DMS53 treated with DMSO at 0.1 percent for 48 hours (cell line): ENCODE measurements at regions not wholly inside any gene's neighbourhood (a gene's known extent, or its start where the extent isn't known, plus 50 kb on each side); places are given as distances from the start of the nearest gene placed in this dataset.
"Not testable (repeated sequence)": the region's sequence is repeated elsewhere in the genome, so short reads cannot be mapped to it uniquely, and the experiment has no call there.

Experiments used
- DNase-seq: peaks from one replicate; lab custom pipeline; 2025; ENCODE audit not compliant: unreplicated experiment; lab: John Stamatoyannopoulos, UW

- no peak for DNase-seq
These were observed 426.7 kb downstream of the KLHL13 start for GRCh38 chrX:117689956-117690355.

GRCh38 chrX:117680286-117680685 is 436.3 kb downstream of the KLHL13 start:
- DNase-seq, result no peak

DNA sequence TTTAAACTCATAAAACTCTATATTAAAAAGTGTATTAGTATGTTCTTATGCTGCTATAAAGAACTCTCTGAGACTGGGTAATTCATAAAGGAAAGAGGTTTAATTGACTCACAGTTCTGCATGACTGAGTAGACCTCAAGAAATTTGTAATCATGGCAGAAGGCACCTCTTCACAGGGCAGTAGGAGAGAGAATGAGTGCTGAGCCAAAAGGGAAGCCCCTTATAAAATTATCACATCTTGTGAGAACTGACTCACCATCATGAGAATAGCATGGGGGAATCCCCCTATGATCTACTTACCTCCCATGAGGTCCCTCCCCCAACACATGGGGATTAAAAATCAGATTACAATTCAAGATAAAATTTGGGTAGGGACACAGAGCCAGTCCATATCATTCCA is 463.2 kb downstream of the KLHL13 start:
- no peak for DNase-seq

DNA sequence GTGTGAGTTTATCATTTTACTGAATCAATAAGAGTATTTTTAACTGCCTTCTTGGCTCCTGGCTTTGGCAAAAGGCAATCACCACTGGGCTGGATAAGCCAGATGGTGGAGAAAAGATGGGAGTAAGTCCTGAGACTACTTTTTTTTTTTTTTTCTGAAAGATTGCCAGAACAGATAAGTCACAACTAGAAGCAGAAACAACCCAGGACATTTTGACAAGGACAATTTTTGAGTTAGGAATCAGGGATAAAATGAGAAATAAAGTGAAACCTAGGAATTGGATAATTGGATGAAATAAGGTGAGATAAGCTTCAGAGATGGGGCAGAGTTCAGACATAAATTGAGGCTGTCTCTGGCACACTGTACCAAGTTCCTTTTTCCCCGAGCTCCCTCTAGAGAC is 471.0 kb downstream of the KLHL13 start:
- no peak for DNase-seq

- DNase-seq, result no peak
These were observed 474.5 kb downstream of the KLHL13 start for GRCh38 chrX:117641913-117642656.

DNA sequence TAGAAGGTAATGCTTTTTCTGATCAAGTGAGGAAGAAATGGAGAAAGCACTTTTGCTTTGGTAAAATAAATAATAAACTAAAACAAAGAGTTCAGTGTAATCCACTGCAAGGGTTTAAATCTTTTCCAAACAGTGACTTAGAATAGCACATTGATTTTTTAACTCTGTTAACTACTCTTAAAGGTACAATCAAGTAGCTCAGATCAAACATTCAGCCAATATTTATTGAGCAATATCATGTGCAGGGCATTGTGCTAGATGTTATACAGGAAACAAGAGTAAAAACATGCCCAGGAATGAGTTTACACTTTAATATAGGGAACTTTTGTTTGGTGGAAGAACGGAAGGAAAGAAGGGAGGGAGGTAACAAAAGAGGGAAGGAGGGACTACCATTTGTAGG is 479.8 kb downstream of the KLHL13 start:
- DNase-seq, result no peak

GRCh38 chrX:117633277-117633676 is 483.3 kb downstream of the KLHL13 start:
- DNase-seq, result no peak

DNA sequence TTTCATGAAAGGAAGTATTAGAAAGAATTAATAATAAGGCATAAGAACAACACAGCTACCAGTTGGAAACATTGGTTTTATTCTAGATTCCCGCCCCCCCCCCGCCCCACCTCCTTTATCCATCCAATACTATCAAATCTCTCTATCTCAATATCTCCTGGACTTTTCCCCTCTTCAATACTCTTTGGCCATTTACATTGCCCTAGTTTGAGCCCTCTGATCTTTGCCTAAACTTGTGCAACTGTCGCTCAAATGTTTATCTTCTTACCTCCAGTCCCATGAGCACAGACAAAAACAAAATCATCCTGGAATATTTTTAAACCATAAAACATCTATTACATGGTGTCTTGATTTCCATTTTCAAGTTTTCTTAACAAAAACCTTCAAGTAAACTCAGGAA is 488.2 kb downstream of the KLHL13 start:
- no peak for DNase-seq

DNA sequence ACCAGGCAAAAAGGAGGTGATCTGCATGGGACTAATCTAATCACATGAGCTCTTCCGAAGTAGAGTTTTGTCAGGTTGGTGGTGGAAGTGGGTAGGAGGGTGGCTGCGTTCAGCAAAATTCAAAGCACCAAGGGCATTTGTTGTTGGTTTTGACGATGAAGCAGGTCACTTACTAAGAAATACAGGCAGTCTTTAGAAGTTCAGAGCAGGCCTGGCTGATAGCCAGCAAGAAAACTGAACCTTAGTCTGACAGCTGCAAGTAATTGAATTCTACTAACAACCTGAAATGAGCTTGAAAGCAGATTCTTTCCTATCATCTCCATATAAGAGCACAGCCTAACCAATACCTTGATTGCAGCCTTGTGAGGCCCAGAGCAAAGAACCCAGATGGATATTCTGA is 505.8 kb downstream of the KLHL13 start:
- no peak for DNase-seq

- no peak for DNase-seq
These were observed 506.6 kb downstream of the KLHL13 start for GRCh38 chrX:117610049-117610448.

DNA sequence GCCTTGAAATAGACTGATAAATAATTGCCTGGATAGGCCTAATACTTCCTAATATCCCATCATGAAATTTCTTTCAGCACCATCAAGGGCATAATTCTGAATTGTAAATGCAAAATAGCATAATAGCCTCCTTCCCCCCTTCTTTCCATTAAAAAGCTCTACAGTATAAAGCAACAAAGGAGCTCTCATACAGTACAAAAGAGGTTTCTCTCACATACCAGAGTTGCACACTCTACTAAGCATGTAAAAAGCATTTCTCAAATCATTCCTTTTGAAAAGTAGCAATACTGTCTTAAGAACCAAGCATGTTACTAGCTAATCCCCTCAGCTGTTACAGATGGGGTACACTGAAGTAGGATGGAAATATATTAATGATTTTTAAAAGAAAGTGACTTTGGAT is 509.0 kb downstream of the KLHL13 start:
- DNase-seq, result no peak

GRCh38 chrX:117606101-117606500 is 510.5 kb downstream of the KLHL13 start:
- DNase-seq, result not testable (repeated sequence)

DNA sequence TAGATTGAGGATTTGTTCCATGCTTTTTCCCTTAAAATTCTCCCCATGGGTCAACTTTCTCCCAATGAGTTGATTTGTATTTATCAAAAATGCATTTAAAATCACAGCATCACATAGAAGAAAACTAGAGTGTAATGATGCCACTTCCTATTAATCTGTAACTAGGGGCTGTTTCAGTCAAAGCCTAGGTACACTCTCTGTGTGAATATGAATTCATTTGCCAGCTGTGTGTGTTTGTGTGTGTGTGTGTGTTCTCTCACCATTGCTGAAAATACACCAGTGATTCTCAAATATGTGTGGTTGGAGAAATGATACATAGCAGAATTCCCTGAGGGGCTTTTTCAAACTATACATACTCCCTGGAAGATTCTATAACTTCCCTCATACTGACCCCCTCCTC is 546.5 kb downstream of the KLHL13 start:
- DNase-seq, result no peak

GRCh38 chrX:117568238-117568637 is 548.4 kb downstream of the KLHL13 start:
- no peak for DNase-seq

GRCh38 chrX:117543885-117544284 is 572.7 kb downstream of the KLHL13 start:
- no peak for DNase-seq

- DNase-seq, result no peak
These were observed 577.6 kb downstream of the KLHL13 start for GRCh38 chrX:117539090-117539418.

DNA sequence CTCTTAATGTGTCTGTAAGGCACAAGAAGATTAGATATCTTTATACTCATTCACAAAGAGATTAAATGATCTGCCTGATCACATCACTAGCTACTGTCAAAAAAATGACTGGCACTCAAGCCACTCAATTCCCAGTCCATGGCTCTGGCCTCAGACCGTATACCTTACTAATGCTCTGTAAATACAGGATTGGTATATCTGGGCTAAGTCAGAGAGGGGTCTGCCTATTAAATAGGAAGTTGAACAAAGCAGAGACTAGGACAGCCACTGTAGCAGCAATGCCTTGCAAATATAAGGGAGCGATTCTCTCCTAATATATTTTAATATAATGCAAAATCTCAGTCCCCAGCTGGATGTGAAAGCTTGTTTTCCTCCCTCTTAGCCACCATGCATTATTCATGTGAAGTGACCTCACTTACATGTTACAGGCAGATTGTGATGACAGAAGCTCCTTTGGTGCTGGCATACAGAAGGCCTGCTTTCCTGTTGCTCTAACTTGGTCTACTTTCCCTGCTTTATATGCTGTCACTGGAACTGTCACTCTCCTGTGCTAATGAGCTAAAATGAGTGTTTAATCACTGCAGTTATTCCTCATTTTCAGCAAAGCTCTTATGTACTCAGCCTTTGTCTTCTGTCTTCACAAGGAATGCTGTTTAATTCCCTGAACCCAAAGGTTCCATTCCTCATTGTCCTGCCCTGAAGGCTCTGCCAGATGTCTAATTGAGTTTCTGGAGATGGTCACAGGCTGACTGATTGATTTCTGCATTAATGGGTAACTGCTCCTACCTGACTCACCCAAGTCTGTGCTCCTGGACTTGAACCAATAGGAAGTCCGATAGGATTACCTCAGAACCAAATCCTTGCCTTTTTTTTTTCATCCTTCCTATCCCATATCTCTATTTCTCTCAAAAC is 578.2 kb downstream of the KLHL13 start:
- no peak for DNase-seq

- DNase-seq, result no peak
These were observed 584.3 kb downstream of the KLHL13 start for GRCh38 chrX:117532339-117532738.

- no peak for DNase-seq
These were observed 593.6 kb downstream of the KLHL13 start for GRCh38 chrX:117522725-117523700.

DNA sequence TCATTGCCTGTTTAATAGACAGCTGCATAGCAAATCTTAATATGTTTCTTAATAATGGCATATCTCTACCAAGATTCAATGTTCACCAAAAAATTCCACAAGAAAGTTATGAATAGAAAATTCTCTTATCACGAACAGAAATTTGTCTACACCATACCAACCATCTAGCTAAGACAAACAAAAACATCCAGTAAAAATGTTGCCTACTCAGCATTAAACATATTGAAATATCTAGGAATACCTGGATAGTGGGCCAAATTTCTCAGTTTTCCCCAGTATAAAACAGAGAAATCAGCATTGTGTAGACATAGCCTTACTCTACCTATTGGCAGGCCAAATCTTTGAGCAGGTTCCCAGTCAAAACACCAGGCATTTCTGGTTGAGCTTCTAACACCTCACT is 598.6 kb downstream of the KLHL13 start:
- DNase-seq, result no peak

GRCh38 chrX:117511379-117511778 is 605.2 kb downstream of the KLHL13 start:
- no peak for DNase-seq
